Transverse colon (tissue), 3 donors: ENCODE measurements at regions not wholly inside any gene's neighbourhood (a gene's known extent, or its start where the extent isn't known, plus 50 kb on each side); places are given as distances from the start of the nearest gene placed in this dataset.
"Not testable (repeated sequence)": the region's sequence is repeated elsewhere in the genome, so short reads cannot be mapped to it uniquely, and the experiment has no call there.

Source experiments
- POLR2A ChIP-seq: fragments of 450-650 bp; IDR thresholded peaks from one replicate; pipeline ENCODE4 v1.6.1; 2016; ENCODE audit warnings: antibody characterized with exemption, mild to moderate bottlenecking, moderate library complexity
- TF ChIP-seq, protein P1 (sequence below), 5 experiments: fragments of 200-600 bp in 3 of 5; fragments of 450-650 bp in 2 of 5; sonication (generic) in 3 of 5; IDR thresholded peaks; 1 replicate in 2 of 5; 2 replicates in 3 of 5; pipeline ENCODE4 v1.5.1; 2016 to 2017; ENCODE audit warnings: antibody characterized with exemption in 5 of 5, inconsistent platforms in 3 of 5, mild to moderate bottlenecking in 2 of 5, moderate library complexity in 1 of 5

DNA sequence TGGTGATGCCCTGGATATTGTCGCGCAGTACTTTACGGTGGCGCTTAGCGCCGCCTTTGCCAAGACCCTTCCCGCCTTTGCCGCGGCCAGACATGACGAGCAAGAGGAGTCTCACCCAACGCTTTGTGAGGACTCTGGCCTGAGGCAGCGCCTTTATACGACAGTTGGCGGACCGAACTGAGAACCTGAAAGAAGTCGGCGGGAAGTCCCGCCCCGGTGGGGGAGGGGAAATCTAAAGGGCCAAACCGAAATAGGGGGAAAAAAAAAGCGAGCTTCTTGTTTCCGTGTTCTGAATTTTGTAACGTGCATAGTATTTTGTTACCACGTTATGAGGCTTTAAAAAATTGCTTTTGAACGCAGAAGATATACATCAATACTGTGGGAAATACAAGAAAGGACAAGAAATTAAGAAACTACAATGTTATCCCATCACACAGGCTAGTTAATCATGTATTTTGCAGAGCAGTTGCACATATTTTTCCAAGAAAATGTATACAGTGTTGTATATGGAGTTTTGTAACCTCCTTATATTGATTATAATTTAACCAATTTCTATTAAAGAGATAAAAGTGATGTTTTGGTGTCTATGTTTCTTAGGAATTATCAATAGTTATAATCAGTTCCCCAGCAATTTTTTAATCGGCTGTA lies 80.6 kb downstream of the OR2B2 start:
- TF ChIP-seq, protein P1, sequence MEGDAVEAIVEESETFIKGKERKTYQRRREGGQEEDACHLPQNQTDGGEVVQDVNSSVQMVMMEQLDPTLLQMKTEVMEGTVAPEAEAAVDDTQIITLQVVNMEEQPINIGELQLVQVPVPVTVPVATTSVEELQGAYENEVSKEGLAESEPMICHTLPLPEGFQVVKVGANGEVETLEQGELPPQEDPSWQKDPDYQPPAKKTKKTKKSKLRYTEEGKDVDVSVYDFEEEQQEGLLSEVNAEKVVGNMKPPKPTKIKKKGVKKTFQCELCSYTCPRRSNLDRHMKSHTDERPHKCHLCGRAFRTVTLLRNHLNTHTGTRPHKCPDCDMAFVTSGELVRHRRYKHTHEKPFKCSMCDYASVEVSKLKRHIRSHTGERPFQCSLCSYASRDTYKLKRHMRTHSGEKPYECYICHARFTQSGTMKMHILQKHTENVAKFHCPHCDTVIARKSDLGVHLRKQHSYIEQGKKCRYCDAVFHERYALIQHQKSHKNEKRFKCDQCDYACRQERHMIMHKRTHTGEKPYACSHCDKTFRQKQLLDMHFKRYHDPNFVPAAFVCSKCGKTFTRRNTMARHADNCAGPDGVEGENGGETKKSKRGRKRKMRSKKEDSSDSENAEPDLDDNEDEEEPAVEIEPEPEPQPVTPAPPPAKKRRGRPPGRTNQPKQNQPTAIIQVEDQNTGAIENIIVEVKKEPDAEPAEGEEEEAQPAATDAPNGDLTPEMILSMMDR (IDR thresholded peaks at IDR 0.05), result not testable (repeated sequence)
- TF ChIP-seq POLR2A, result peak; percentile 61
